Colonic mucosa (tissue), 4 donors: ENCODE measurements at regions not wholly inside any gene's neighbourhood (a gene's known extent, or its start where the extent isn't known, plus 50 kb on each side); places are given as distances from the start of the nearest gene placed in this dataset.
"Not testable (repeated sequence)": the region's sequence is repeated elsewhere in the genome, so short reads cannot be mapped to it uniquely, and the experiment has no call there.

Source experiments
- DNase-seq: peaks from one replicate; pipeline ENCODE4 v3.0.0-alpha.2; 2020
- H3K27ac ChIP-seq: fragments of 200-600 bp; one replicate; pipeline ENCODE4 v1.8.0; 2021
- H3K27me3 ChIP-seq: fragments of 200-600 bp; one replicate; pipeline ENCODE4 v1.8.0; 2021
- H3K36me3 ChIP-seq: fragments of 200-600 bp; one replicate; pipeline ENCODE4 v1.8.0; 2021
- H3K4me1 ChIP-seq: fragments of 200-600 bp; one replicate; pipeline ENCODE4 v1.8.0; 2021; ENCODE audit warnings: mild to moderate bottlenecking
- H3K4me3 ChIP-seq: fragments of 200-600 bp; one replicate; pipeline ENCODE4 v1.8.0; 2021
- H3K9ac ChIP-seq, 2 donors: one replicate each; pipeline ENCODE4 v1.7.0; 2013; ENCODE audit warnings: control low read depth in 2 of 2, low read depth in 2 of 2, low read length in 2 of 2
- H3K9me3 ChIP-seq: fragments of 200-600 bp; one replicate; pipeline ENCODE4 v1.8.0; 2021
- intact Hi-C: fragments of 100-400 bp; cut with DNase I; formaldehyde crosslinking; loops from one replicate; pipeline ENCODE4 v1.14.1; 2022
- TF ChIP-seq, protein P1 (sequence below): fragments of 200-600 bp; IDR thresholded peaks from one replicate; pipeline ENCODE4 v1.8.0; 2022; ENCODE audit warnings: antibody characterized with exemption, mild to moderate bottlenecking
- donor health status: healthy.
- donor health status: DM: no; HTN: no; CAD: no.
- donor health status: DM: no; HTN: no; CAD: no.

DNA sequence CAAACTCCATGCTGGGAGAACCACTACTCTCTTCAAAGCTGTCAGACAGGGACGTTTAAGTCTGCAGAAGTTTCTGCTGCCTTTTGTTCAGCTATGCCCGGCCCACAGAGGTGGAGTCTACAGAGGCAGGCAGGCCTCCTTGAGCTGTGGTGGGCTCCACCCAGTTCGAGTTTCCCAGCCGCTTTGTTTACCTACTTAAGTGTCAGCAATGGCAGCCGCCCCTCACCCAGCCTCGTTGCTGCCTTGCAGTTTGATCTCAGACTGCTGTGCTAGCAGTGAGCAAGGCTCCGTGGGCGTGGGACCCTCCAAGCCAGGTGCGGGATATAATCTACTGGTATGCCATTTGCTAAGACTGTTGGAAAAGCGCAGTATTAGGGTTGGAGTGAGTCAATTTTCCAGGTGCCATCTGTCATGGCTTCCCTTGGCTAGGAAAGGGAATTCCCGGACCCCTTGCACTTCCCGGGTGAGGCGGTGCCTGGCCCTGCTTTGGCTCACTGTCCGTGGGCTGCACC is 190.7 kb downstream of the TTC6 start:
- DNase-seq, H3K4me1 ChIP-seq, H3K9me3 ChIP-seq, H3K27ac ChIP-seq, intact Hi-C loops, H3K4me3 ChIP-seq, H3K27me3 ChIP-seq, H3K9ac ChIP-seq, H3K36me3 ChIP-seq: not testable (repeated sequence)

DNA sequence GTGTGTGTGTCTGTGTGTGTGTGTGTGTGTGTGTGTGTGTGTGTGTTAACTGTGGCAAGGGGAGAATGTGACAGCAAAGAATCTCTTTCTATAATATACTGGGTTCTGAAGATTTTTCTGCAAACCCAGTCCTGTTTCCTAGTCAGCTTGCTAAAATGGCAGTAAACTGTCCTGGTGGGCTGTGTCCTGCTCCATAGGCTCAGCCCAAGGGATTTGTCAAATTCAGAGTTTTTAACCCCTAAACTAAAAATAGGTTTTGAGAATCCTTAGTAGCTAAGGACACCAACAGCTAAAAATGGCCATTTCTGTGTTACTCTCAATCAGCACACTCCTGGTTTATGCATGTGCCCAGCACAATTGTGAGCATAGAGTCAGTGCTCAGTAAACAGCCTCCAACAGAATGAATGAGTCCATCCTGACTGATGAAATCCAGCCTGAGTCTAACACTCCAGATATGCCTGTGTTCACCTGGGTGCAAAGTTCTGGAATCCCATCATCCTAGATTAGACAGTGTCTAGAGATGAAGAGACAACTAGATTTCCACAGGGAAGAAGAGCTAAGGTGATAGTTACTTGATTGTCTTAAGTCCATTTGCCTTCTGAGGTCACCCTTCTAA is 192.6 kb downstream of the TTC6 start:
- TF ChIP-seq, protein P1, sequence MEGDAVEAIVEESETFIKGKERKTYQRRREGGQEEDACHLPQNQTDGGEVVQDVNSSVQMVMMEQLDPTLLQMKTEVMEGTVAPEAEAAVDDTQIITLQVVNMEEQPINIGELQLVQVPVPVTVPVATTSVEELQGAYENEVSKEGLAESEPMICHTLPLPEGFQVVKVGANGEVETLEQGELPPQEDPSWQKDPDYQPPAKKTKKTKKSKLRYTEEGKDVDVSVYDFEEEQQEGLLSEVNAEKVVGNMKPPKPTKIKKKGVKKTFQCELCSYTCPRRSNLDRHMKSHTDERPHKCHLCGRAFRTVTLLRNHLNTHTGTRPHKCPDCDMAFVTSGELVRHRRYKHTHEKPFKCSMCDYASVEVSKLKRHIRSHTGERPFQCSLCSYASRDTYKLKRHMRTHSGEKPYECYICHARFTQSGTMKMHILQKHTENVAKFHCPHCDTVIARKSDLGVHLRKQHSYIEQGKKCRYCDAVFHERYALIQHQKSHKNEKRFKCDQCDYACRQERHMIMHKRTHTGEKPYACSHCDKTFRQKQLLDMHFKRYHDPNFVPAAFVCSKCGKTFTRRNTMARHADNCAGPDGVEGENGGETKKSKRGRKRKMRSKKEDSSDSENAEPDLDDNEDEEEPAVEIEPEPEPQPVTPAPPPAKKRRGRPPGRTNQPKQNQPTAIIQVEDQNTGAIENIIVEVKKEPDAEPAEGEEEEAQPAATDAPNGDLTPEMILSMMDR = no peak
- H3K27me3 ChIP-seq = no peaks in the 10 kb centered on the region
- H3K27ac ChIP-seq = no peak overlapping the region

DNA sequence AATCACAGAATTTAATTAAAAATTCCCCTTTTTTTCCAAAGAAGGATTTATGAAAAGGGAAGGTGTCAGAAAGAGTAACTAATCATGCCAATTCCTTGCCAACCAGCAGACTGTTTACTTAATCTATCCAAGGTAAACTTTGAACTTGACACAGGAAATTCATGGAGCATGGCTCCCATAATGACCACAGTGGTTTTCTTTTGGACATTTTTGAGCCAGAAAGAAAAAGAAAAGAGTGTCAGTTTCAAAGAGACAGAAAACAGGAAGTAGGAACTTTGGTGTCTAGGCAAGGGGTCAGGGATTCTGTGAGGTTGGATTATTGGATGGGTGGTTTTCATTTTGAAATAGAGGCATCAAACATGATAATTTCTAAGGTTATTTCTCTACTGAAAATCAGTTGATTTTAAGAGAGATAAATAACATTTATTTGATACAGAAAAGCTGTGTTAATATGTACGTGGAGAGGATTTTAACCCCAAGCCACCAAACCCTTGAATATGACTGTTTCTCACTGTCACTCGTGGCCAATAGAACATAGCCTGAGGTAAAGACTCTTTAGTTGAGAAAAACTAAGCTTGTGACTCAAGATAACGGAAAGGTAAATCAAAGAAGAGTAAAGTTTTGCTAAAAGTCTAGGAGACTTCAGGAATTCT is 196.1 kb downstream of the TTC6 start:
- Histone ChIP-seq H3K9ac (no peak overlapping the region), H3K27me3 (no peaks in the 10 kb centered on the region), H3K27ac (no peak overlapping the region), H3K36me3 (no peaks in the 10 kb centered on the region), H3K4me1 (no peaks in the 10 kb centered on the region), H3K4me3 (no peak overlapping the region), H3K9me3 (no peaks in the 10 kb centered on the region)
- TF ChIP-seq, protein P1 = no peak
- intact Hi-C loops = no loop called here
- no peak for DNase-seq

More for the DNA sequence above, 192.6 kb downstream of the TTC6 start:
- H3K9ac ChIP-seq = no peak overlapping the region
- no peaks in the 10 kb centered on the region for H3K9me3 ChIP-seq
- H3K4me1 ChIP-seq = no peaks in the 10 kb centered on the region
- no peak for DNase-seq
- H3K4me3 ChIP-seq = no peak overlapping the region
- H3K36me3 ChIP-seq = no peaks in the 10 kb centered on the region
- intact Hi-C loops = no loop called here

DNA sequence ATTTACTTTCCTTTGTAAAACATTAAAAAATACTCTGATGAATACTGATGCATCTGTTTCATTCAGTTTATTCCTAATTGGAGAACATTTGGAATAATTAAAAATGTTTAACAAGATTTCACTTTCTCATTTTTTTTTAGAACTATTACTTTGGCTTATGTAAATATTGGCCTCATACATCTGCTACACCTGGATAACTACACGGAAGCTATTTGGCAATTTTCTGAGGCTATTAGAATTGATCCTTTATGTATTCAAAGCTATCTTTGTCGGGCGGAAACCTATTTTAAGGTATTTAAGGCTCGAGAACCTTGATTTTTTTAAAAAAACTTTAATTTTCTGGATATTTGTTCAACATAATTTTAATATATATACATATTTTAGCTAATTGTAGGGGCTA is 196.7 kb downstream of the TTC6 start:
- Histone ChIP-seq H3K4me3 (no peak overlapping the region), H3K9me3 (no peaks in the 10 kb centered on the region), H3K9ac (no peak overlapping the region), H3K27me3 (no peaks in the 10 kb centered on the region), H3K36me3 (no peaks in the 10 kb centered on the region), H3K4me1 (no peaks in the 10 kb centered on the region), H3K27ac (no peak overlapping the region)
- TF ChIP-seq, protein P1 = no peak
- intact Hi-C loops = no loop called here
- DNase-seq = no peak

DNA sequence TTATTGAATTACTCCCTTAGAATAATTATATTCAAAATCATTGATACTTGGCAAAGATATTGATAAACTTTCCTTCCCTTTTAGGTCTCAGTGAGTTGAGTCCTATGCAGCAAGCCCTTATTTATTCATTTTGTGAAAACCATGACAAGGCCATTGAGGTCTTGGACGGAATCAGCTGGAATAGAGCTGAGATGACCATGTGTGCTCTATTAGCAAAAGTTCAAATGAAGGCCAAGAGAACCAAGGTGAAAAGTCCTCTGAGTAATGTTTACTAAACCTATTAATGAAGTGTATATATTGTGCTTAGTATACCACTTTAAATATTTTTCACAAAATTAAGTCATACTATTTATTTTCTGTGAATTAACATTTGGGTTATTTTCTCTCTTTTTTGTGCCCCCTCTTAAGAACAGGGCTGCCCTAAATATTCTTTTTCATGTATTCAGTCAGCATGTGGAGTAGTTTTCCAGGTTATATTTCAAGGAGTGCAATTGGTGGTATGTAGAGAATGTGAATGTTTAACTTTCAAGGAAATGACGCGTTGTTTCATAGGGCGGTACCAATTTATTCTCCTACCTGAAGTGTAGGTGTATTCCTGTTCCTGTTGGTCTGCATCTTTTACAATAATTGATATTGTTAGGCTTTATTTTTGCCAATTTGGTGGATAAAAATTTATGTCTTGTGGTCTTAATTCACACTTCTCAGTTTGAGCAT is 201.4 kb downstream of the TTC6 start:
- Histone ChIP-seq H3K36me3 (no peaks in the 10 kb centered on the region), H3K4me3 (no peak overlapping the region), H3K27me3 (no peaks in the 10 kb centered on the region), H3K27ac (no peak overlapping the region), H3K9ac (no peak overlapping the region), H3K9me3 (no peaks in the 10 kb centered on the region), H3K4me1 (no peaks in the 10 kb centered on the region)
- intact Hi-C loops = no loop called here
- TF ChIP-seq, protein P1 = no peak
- DNase-seq = no peak
